GM23338 (cell line): ENCODE measurements at regions not wholly inside any gene's neighbourhood (a gene's known extent, or its start where the extent isn't known, plus 50 kb on each side); places are given as distances from the start of the nearest gene placed in this dataset.

Experiments
- ATAC-seq: fragments of 200-7000 bp; cut with Tn5 transposase; 3 replicates; pipeline ENCODE4 v1.9.1; 2020
- DNase-seq: peaks from one replicate; pipeline ENCODE4 v3.0.0-alpha.2; 2015; ENCODE audit warnings: low spot score
- H2AFZ ChIP-seq: fragments of 200-600 bp; sonication (generic); 2 replicates; pipeline ENCODE4 v1.8.0; 2016; ENCODE audit warnings: antibody characterized with exemption, mild to moderate bottlenecking, moderate library complexity
- H3F3A ChIP-seq: fragments of 200-600 bp; sonication (generic); replicated peaks from 2 replicates; pipeline ENCODE4 v1.8.0; 2017; ENCODE audit warnings: antibody characterized with exemption, mixed run types, low read depth
- H3K27ac ChIP-seq: fragments of 200-600 bp; sonication (generic); 2 replicates; pipeline ENCODE4 v1.6.1; 2016; ENCODE audit warnings: low read depth
- H3K27me3 ChIP-seq: fragments of 200-600 bp; sonication (generic); 2 replicates; pipeline ENCODE4 v1.8.0; 2016; ENCODE audit warnings: mild to moderate bottlenecking, mixed run types, moderate library complexity; ENCODE audit not compliant: insufficient read depth
- H3K36me3 ChIP-seq: fragments of 200-600 bp; sonication (generic); 2 replicates; pipeline ENCODE4 v1.8.0; 2016; ENCODE audit warnings: mild to moderate bottlenecking; ENCODE audit not compliant: insufficient read depth
- H3K4me1 ChIP-seq: fragments of 200-600 bp; sonication (generic); 2 replicates; pipeline ENCODE4 v1.8.0; 2016; ENCODE audit warnings: mild to moderate bottlenecking, moderate library complexity; ENCODE audit not compliant: insufficient read depth
- H3K4me2 ChIP-seq: fragments of 200-600 bp; sonication (generic); 2 replicates; pipeline ENCODE4 v1.7.1; 2017; ENCODE audit warnings: mixed run types
- H3K4me3 ChIP-seq: fragments of 200-600 bp; sonication (generic); 2 replicates; pipeline ENCODE4 v1.6.1; 2016; ENCODE audit warnings: mixed run types
- H3K79me2 ChIP-seq: fragments of 200-600 bp; sonication (generic); replicated peaks from 2 replicates; pipeline ENCODE4 v1.8.0; 2017; ENCODE audit warnings: mild to moderate bottlenecking; ENCODE audit not compliant: insufficient read depth
- H3K9me2 ChIP-seq: fragments of 200-600 bp; sonication (generic); 2 replicates; pipeline ENCODE4 v1.8.0; 2017; ENCODE audit not compliant: insufficient read depth
- H4K20me1 ChIP-seq: fragments of 200-600 bp; sonication (generic); replicated peaks from 2 replicates; pipeline ENCODE4 v1.8.0; 2017; ENCODE audit warnings: mild to moderate bottlenecking; ENCODE audit not compliant: insufficient read depth
- H3K27ac Mint-ChIP-seq: 2 replicates; pipeline ENCODE4 v1.8.0; 2020; ENCODE audit warnings: inconsistent platforms, mild to moderate bottlenecking, moderate library complexity, mixed read lengths
- H3K27me3 Mint-ChIP-seq: 3 replicates; pipeline ENCODE4 v1.8.0; 2022; ENCODE audit warnings: low read depth, mild to moderate bottlenecking, moderate library complexity, mixed read lengths, inconsistent platforms; ENCODE audit not compliant: insufficient read depth, poor library complexity
- H3K36me3 Mint-ChIP-seq: 3 replicates; pipeline ENCODE4 v1.8.0; 2021; ENCODE audit warnings: low read depth, mild to moderate bottlenecking, inconsistent platforms, moderate library complexity, mixed read lengths
- H3K4me1 Mint-ChIP-seq: 3 replicates; pipeline ENCODE4 v1.8.0; 2020; ENCODE audit warnings: mild to moderate bottlenecking, inconsistent platforms, mixed read lengths
- H3K4me3 Mint-ChIP-seq: 3 replicates; pipeline ENCODE4 v1.8.0; 2021; ENCODE audit warnings: moderate library complexity, mild to moderate bottlenecking, inconsistent platforms, mixed read lengths
- H3K9me3 Mint-ChIP-seq: 3 replicates; pipeline ENCODE4 v1.8.0; 2020; ENCODE audit warnings: moderate library complexity, mild to moderate bottlenecking, inconsistent platforms, mixed read lengths
- CREB1 ChIP-seq: fragments of 250-450 bp; sonication (Bioruptor Pico); IDR thresholded peaks from 2 replicates; pipeline ENCODE4 v1.5.0; 2020; ENCODE audit warnings: low read depth, mild to moderate bottlenecking, moderate library complexity
- JUNB ChIP-seq: IDR thresholded peaks from one replicate; pipeline ENCODE4 v1.6.1; 2016; ENCODE audit warnings: antibody characterized with exemption; ENCODE audit not compliant: unreplicated experiment
- NANOG ChIP-seq: IDR thresholded peaks from 2 replicates; pipeline ENCODE4 v1.6.1; 2016; ENCODE audit warnings: antibody characterized with exemption, borderline replicate concordance
- POLR2AphosphoS5 ChIP-seq: IDR thresholded peaks from 2 replicates; pipeline ENCODE4 v1.6.1; 2016; ENCODE audit warnings: antibody characterized with exemption, low read depth
- STAT1 ChIP-seq: IDR thresholded peaks from one replicate; pipeline ENCODE4 v1.6.1; 2016; ENCODE audit warnings: antibody characterized with exemption; ENCODE audit not compliant: unreplicated experiment
- ZNF114 ChIP-seq: fragments of 250-450 bp; sonication (Bioruptor Pico); IDR thresholded peaks from 2 replicates; pipeline ENCODE4 v1.5.0; 2020; ENCODE audit warnings: mild to moderate bottlenecking, moderate library complexity
- ZNF331 ChIP-seq: fragments of 250-450 bp; sonication (Bioruptor Pico); IDR thresholded peaks from 2 replicates; pipeline ENCODE4 v1.5.0; 2020; ENCODE audit warnings: low read depth, mild to moderate bottlenecking, moderate library complexity
- ZNF462 ChIP-seq: fragments of 250-450 bp; sonication (Bioruptor Pico); IDR thresholded peaks from 2 replicates; pipeline ENCODE4 v1.5.0; 2020; ENCODE audit warnings: mild to moderate bottlenecking, moderate library complexity
- TF ChIP-seq, protein P1 (sequence below): IDR thresholded peaks from 2 replicates; pipeline ENCODE4 v1.6.1; 2016; ENCODE audit warnings: antibody characterized with exemption

GRCh38 chr2:137741784-137742362 lies 222.4 kb upstream of the HNMT start (continued):
- no peak for TF ChIP-seq ZNF462

- H3K4me1 ChIP-seq: peaks cover 47% of the 10 kb centered on the region
- H3K79me2 ChIP-seq: no peaks in the 10 kb centered on the region
- Mint-ChIP-seq H3K4me1 (peaks cover 30% of the 10 kb centered on the region), H3K9me3 (no peaks in the 10 kb centered on the region), H3K27ac (no peak overlapping the region), H3K4me3 (no peak overlapping the region), H3K36me3 (no peaks in the 10 kb centered on the region), H3K27me3 (no peaks in the 10 kb centered on the region)
- no peak overlapping the region for H2AFZ ChIP-seq
- no peaks in the 10 kb centered on the region for H3K27me3 ChIP-seq
- no peak for DNase-seq
- no peaks in the 10 kb centered on the region for H4K20me1 ChIP-seq
- H3K27ac ChIP-seq: no peak overlapping the region
- H3K36me3 ChIP-seq: no peaks in the 10 kb centered on the region
- peaks cover 5% of the 10 kb centered on the region; the same call in 1 of the 2 replicates for H3K9me2 ChIP-seq
- H3F3A ChIP-seq: no peaks in the 10 kb centered on the region
- no peak overlapping the region for H3K4me2 ChIP-seq
- no peak for ATAC-seq
- H3K4me3 ChIP-seq: no peak overlapping the region
- TF ChIP-seq, protein P1, sequence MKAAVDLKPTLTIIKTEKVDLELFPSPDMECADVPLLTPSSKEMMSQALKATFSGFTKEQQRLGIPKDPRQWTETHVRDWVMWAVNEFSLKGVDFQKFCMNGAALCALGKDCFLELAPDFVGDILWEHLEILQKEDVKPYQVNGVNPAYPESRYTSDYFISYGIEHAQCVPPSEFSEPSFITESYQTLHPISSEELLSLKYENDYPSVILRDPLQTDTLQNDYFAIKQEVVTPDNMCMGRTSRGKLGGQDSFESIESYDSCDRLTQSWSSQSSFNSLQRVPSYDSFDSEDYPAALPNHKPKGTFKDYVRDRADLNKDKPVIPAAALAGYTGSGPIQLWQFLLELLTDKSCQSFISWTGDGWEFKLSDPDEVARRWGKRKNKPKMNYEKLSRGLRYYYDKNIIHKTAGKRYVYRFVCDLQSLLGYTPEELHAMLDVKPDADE: no peak
- TF ChIP-seq ZNF114 (CRISPR knock-in tag) (no peak), JUNB (no peak), ZNF462 (no peak), ZNF331 (CRISPR knock-in tag) (no peak), CREB1 (CRISPR knock-in tag) (no peak), NANOG (no peak), POLR2AphosphoS5 (no peak), STAT1 (no peak)
Measured at GRCh38 chr2:137747509-137747908, 216.8 kb upstream of the HNMT start.
